ENCODE measurements at regions not wholly inside any gene's neighbourhood (a gene's known extent, or its start where the extent isn't known, plus 50 kb on each side); places are given as distances from the start of the nearest gene placed in this dataset.

- TF ChIP-seq POLR2A (IDR thresholded peaks at IDR 0.05; ENCODE audit: low read depth, low read length), result no peak
- TF ChIP-seq POU2F2 (IDR thresholded peaks at IDR 0.05; ENCODE audit: low read depth, low read length), result no peak
- TF ChIP-seq TAF1 (IDR thresholded peaks at IDR 0.05; ENCODE audit: low read depth, low read length), result no peak
- no peak for TF ChIP-seq POLR2AphosphoS5 (IDR thresholded peaks at IDR 0.05; ENCODE audit: low read depth, low read length)
- no peak for TF ChIP-seq SPI1 (IDR thresholded peaks at IDR 0.05; ENCODE audit: low read depth, low read length)
Observed at GRCh38 chr7:130844811-130845580, 111.0 kb upstream of the KLF14 start.
